ENCODE measurements at regions not wholly inside any gene's neighbourhood (a gene's known extent, or its start where the extent isn't known, plus 50 kb on each side); places are given as distances from the start of the nearest gene placed in this dataset.

DNA sequence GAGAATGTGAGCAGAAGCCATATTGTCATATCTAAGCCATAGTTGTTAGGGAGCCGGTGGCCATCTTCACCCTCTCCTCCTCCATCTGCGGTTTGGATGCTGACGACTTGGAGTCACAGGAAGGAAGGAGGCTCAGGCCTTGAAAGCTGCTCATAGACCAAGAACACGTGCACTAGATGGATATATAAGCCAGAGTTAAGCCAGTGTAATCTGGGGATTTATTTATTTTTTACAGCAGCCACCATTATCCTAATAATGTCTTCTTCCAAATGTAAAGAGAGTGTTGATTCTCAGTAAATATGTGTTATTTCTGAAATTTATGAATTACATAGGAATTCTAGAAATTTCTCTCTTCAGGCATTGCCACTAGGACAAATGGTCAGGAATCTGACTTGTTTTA, 689.9 kb downstream of the QKI start:
- TF ChIP-seq EZH2 (IDR thresholded peaks at IDR 0.05) = no peak
- TF ChIP-seq FOXP2 (optimal IDR thresholded peaks at IDR 0.05; ENCODE audit: control extremely low read depth, extremely low read length, insufficient read depth) = no peak
